Stimulated activated CD4-positive, alpha-beta T cell treated with anti-CD3 and anti-CD28 coated beads, Interleukin-12 subunit alpha, Interleukin-12 subunit beta, amount 100 ng/mL, for 4 hours (primary cell): ENCODE measurements at regions not wholly inside any gene's neighbourhood (a gene's known extent, or its start where the extent isn't known, plus 50 kb on each side); places are given as distances from the start of the nearest gene placed in this dataset.
"Not testable (repeated sequence)": the region's sequence is repeated elsewhere in the genome, so short reads cannot be mapped to it uniquely, and the experiment has no call there.

Experiments used
- DNase-seq: peaks from one replicate; pipeline ENCODE4 v3.0.0-alpha.2; 2020

DNA sequence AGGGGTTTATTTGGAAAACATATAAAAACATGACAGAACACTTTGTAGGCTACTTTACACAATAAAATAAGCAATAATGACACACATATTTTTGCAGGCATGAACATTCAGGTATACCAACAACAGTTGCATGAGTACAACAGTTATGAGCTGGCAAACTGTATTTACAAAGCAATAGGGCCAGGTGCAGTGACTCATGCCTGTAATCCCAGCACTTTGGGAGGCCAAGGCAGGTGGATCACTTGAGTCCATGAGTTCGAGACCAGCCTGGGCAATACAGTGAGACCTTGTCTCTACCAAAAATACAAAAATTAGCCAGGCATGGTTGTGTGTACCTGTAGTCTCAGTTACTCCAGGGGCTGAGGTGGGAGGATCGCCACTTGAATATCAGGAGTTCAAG, 101.1 kb downstream of the BMP4 start:
- DNase-seq = no peak

DNA sequence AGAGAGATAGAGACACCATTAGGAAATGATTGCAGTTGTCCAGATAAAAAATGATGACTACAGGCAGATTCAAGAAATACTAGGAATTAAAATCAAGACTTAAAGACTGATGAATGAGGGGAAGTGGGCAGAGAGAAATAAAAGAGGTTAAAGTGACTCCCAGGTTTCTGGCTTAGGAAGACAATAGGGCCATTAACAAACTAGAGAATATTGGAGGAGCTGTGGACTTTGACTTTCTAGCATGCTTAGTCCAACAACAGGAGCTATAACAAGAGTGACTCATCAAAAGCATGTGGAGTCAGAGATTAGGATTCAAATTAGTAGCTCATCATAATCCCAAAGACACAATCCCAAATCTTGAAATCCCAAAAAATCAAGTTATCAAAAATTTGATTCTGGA, 101.5 kb downstream of the BMP4 start:
- DNase-seq = no peak

DNA sequence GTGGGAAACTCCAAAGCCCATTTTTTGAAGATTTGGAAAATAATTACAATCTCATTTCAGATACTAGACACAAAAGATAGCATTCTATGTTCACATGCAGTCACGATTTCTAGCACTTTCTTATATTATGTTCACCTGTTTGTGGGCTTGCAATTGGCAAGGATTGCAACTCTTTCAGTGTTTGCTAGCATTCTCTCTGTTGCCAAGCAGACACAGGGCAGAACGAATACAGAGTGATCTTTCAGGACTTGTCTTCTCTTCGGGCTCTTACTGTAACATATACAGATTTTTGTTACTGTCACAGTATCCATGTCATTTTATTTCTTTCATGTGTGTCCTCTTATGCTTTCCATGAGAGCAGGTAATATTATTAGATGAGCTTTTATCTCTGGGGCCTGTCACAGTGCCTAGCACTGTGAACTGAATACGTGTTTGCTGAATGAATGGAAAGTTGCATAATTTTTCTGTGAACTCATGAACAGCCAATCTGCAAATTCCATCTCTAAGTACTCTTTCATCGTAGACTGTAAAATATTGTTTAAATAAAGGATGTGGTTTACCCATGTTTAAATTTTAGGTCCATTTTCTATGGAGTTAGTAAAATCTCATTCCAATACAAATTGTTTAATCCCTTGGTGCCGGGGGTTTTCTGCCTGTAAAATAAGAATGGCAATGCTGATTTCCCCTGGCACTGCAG, 105.1 kb downstream of the BMP4 start:
- no peak for DNase-seq

DNA sequence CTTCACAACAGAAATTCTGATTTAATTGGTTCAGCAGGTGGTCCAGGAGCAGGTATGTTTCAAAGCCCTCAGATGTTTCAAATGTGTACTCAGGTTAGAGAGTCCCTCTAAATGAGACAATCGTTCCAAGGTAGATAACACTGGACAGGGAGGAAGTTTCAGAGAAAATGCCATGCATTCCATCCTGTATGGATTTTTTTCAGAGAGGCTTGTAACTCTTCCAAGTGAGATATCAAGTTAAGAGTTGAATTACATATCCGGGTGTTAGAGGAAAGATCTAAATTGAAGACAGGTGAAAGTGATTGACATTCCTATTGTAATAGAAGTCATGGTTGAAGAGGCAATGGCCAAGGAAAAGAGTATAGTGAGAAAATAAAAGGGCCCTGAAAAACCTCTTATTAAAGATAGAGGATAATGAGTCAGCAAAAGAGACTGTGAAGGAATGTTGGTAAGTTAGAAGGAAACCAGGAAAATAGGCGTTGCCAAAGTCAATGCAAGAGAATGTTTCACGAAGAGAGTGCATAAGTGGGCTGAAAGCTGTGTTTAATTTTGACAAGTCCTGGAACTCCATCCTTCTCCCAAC, 105.8 kb downstream of the BMP4 start:
- no peak for DNase-seq

DNA sequence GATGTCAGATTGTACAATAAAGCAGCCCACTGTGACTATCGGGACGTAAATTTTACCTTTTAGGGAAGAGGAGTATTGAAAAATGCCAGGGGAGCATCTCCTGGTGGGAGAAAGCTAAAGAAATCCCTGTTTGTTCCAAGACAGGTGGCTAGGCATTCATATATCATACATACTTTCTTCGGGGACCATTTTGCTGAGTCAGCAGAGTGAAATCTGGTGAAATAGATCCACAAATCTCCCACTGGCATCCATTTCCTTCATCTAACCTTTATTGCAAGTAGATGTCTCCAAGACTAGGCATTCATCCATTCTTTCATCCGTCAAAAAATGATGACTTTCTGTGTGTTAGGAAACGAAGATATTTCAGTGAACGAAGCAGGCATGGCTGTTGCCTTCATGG, 107.1 kb downstream of the BMP4 start:
- DNase-seq = no peak

DNA sequence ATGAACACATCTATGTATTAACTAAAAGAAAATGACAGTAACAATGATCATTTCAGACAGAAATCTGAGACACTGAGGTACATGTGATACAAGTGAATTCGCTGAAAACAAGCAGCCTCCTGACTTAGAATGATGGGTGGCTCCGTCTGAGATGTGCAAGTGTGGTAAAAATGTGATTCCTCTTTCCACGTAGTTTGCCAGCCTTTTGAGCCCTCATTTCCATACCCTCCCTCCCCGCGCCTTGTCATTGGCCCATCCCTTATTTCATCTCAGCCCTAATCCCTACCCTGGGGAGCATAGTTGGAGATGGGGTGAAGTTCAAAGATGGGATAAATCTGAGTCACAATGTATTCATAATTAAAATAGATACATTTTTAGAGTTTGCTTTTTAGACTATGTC, 107.8 kb downstream of the BMP4 start:
- DNase-seq = no peak

DNA sequence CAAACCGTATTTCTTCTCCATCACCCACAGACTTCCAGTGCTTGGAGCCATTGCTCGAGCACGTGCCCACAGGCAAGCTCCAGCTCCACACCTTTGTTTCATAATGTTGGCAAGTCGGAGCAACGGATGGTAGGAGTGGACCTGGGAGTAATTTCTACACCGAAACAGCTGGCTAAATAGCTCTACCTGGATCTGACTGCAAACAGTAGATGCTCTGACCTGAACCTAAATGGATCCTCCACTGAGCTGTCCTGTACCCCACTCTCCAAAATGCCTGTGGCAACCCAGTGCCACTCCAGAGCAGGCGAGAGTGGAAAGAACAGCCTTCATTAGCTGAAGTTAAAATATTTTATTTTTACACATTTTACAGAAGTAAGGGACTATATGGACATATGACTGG, 108.7 kb downstream of the BMP4 start:
- no peak for DNase-seq

DNA sequence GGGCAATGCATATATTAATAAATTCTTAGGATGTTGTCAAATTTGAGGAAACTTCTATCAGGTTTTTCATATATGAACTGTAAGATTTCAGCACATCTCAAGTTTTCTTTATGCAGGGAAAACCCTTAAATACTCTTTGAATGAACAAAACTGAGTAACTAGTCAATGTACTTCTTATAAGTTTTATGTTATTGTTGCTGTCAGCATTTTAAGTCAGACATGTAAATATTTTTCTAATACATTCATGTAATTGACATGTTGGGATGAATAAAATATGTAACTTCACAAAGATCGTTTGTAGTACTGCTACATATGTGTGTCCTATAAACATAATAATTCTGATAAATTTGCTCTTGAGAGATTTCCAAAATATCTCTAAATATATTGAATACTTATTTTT, 109.6 kb downstream of the BMP4 start:
- DNase-seq = no peak

DNA sequence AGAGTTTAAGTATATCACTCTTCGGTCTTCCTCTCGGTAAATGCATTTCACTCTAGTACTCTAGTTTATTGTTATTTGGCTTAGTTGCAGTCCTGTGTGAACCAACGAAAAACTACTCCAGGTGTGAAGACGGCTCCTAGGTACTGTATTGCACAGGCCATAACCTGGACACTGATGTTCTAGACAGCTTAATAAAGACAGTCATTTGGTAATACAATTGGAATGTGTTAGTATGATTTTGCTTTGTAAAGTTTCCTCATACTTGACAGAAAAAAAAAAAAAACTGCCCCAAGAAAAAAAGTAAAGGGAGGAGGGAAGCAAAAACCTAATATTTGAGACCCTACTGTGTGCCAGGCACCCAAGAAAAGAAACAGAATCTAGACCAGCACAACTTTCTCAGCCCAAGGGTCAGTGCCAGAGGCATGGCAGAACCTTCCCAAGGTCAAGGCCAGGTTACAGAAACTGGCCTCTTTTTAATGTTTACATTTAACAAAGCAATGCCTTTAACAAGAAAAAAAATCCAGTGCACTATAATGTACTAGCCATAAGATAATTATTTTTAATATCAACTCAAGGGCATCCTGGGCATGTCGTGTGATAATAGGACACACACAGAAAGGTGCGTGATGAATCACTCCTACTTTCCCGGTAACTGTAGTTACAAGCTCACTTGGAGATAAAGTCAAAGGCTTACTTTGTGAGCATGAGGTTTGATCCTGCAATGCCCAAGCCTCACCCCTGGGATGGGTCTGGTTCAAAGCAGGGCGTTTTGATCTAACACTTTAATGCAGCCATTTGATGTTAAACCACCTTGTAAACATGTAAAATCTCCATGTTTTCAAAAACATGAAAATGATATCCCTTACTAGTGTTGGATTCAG, 110.6 kb downstream of the BMP4 start:
- no peak for DNase-seq

DNA sequence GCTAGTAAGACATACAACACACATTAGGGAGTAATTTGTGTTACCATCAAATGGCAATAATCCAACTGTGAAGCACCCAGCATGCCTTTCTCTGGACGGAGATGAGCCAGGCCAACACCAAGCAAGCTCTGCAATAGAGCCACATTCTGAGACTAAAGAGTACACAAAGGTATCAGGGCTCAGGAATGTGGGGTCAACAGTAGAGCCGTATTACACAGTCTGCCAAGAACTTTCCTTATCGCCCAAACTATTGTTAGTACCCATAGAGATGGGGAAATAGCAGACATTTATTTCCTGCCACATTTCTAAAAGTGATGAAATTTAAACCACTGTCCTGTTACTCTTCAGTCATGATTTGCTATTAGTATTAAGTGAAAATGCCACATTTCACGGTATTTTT, 113.7 kb downstream of the BMP4 start:
- DNase-seq = no peak

DNA sequence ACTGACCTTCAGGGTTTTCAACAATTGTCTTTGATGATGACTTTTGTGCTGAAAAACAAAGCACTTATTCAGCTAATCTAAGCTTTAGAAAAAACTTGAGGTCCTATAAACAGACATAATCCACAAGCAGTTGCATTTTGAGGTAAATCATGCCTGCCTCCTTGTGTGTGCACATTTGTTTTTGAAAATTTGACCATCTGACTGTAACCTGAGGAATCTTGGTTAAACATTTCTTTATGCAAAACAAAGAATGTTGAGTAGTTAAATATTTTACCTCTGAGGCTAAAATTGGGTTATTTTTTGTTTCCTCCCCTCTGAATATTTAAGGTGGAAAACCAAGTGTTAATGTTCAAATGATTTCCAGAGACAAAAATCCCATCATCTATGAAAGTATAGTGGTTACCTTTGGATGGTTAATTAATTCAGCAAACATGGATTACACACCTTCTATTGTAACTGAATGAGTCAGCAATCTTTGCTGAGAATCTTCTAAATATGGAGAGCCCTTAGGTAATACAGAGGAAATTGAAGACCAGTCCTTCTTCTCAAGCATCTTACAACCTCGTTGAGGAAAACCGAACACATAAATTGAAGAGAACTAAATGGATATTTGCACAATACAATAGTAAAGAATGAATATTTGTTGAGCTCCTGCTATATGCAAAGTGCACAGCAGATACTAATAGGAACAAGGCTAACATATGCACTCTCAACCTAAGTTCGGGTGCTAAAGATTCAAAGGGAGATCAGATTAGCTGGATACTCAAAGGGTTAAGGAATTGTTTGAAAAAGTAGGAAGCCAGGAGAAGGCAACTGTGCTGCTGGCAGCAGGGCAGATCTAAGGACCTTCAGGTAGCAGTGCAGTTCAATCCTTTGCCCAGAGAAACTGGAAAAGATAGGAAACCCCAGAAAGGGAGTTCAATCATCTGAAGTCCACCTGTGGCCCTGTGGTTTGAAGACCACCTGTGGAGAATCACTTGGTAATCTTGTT, 115.2 kb downstream of the BMP4 start:
- DNase-seq = no peak

DNA sequence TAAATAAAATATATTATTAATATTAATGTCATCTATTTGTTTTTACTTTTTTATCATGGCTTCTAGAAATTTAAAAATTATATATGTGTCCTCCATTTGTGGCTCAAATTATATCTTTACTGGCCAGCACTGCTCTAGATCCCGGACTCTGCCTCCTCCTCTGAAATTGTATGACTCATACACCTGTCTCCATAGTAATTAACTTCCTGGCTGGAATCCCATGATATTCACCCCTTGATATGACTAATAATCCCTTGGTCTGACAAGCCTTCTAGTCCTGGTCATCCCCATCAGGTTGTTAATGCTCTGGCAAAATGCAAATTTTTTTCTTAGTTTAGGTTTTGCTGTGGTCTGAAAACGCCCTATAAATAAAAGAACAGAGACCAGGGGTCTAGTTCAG, 116.2 kb downstream of the BMP4 start:
- no peak for DNase-seq

DNA sequence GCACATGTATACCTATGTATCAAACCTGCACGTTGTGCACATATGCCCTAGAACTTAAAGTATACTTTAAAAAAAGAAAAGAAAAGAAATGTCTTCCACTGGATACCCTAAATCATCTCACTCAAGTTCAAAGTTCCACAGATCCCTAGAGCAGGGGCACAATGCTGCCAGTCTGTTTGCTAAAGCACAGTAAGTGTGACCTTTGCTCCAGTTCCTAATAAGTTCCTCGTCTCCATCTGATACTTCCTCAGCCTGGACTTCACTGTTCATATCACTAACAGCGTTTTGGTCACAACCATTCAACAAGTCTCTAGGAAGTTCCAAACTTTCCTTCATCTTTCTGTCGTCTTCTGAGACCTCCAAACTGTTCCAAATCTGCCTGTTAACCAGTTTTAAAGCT, 118.3 kb downstream of the BMP4 start:
- no peak for DNase-seq

DNA sequence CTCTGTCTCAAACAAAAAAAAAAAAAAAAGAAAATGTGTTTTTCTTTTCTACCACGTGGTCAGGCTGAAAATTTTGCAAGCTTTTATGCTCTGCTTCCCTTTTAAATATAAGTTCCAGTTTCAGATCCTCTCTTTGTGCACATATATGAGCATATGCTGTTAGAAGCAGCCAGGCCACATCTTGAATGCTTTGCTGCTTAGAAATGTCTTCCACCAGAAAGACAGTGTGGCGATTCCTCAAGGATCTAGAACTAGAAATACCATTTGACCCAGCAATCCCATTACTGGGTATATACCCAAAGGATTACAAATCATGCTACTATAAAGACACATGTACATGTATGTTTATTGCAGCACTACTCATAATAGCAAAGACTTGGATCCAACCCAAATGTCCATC, 119.0 kb downstream of the BMP4 start:
- not testable (repeated sequence) for DNase-seq

DNA sequence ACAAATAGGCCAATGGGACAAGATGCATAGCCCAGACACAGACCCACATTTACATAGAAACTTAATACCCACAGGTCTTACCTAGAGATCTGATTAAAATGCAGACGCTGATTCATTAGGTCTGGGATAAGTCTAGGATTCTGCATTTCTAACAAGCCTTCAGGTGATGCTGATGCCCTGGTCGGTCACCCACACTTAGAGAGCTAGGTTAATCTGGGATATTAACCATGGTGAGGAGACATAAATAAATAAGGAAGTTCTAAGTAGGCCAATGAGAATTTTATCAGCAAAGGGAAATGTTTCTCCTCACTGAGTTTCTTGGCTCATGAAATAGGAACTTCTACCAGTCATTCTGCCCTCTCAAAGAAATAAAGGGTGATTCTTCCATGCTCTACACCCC, 120.1 kb downstream of the BMP4 start:
- no peak for DNase-seq

DNA sequence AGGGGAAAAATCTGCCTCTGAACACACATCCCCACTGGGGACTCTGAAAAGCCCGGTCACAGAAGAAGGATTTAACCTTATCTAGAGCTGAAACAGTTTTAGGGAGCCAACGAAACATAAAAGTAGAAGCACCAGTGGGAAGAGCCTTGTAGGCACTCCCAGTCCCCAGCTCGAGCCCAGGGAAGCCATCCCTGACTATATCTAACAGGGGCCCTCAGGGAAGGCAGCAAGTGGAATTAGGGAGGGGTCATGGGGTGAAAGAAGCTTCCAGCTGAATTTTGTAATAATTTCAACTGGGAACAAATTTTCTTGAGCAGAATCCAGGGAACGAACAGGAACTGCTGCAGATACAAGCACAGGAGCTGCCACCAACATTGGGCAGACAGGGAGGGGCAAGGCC, 127.8 kb downstream of the BMP4 start:
- DNase-seq = no peak

DNA sequence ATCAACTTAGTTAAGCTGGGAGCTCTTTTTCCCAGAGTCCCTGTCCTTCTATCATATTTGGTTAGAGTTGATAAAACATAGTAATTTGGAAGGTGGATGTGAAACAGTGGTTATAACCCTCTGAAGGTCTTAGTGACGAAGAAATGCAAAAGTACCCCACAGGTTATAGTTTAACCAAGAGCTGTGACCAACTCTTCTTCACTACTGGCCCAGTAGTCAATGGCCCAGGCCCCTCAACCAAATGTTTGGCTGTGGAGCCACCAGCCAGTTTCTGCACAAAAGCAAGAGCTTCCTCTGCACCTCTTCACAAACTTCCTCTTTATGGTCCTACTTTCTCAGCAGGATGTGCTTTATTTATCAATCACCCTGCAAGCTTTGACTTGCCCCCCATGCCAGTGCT, 132.6 kb downstream of the BMP4 start:
- DNase-seq = no peak

DNA sequence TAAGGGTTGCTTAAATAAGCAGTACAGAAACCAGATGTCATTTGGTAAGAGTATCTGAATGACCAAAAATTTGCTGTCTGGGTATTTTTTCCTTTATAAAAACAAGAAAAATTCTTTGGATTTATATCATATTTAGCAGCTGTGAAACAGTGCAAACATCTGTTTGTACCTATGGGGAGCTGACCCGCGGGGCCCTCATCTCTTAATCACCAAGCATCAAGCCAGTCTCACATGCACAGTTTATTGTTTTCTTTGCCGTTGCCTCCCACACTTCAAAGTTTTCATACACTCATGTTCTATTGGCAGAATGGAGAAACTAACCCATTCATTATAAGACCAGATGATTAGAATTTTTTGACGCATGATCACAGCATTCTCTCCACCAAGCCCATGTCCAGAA, 142.2 kb downstream of the BMP4 start:
- no peak for DNase-seq

DNA sequence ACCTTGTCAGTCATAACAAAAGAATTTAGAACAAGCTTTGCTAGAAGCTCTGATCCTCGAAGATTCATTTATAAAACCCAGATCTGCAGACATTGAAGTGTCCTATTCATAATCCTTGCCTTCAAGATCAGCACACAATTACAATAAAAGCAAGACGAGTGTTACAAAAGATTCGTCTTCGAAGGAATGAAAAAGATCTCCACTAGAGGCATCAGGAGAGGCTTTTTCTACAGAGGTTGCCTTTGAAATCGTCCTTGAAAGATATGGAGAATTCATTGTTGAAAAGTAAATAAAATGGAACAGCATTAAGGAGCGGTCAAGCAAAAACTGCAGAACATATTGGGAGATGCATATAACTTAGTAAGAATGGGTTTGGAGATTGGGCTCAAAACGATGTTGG, 146.4 kb downstream of the BMP4 start:
- DNase-seq = no peak

DNA sequence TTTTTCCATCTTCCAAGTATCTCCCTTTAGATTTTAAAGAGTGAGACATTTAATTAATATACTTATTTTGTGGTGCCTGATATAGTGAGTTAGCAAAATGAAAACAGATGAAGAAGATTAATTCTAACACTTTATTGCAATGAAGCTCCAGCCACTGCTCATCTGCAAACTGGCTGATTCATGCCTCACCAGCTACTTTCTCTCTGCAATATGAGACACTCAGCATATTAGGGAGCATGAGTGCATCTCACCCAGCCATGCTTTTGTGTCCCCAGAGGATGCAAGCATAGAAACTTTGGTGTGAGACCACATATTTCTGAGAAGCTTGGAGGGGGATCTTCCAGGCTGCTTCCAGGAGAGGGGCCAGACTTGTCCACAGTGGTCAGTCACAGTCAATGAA, 148.6 kb downstream of the BMP4 start:
- no peak for DNase-seq

DNA sequence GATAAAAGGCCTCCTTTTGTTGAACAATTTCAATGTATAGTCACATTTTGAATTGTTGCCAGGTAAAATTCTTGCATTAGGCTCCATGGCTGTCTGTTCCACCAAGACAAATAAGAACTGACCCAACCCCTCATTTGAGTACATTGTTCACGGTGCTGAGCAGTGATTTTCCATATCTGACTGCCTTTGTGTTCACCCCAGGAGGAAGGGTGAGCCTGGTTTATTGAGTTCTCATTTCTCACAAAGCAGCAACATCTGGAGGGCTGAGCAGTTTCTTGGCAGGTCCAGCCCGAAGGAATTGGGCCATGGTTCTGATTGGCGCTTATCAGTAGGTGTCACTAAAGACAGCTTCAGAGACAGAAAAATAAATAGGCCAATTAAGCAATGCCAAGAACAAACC, 149.1 kb downstream of the BMP4 start:
- no peak for DNase-seq

DNA sequence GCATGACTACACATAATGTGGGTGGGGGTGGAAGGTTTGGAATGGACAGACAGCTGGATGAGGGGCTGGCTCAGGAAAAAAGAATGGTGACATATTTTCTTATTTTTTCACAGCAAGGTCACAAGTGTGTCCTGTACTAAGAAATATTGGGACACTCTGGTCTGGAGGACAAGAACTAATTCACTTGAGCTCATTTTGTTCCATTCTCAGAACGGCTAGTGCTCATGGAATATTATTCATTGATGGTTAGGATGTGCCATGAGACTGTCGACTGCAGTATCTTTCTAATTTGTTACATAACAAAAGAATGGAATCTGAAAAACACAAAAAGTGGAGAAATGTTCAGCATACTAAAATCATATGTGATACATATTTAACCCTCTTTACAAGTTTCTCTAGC, 149.5 kb downstream of the BMP4 start:
- no peak for DNase-seq

DNA sequence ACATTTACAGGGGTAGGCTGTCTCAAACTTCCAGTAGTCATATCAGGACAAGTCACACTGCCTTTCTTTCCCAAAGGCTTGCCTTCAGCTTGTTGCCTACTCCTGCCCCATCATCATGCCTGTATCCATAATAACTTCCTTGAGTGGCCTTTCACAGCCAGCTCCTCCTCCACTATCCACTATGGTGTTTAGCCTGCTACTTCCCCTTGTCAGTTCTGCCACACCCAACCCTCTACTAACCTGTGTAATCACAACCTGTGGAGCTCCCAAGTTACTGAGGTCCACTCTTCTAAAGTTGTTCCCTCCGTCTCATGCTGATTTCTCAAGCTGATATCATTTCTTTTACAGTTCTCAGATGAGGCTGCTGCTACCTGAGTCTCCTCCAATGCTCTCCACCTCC, 159.9 kb downstream of the BMP4 start:
- DNase-seq = no peak
